Ascending aorta (tissue), 2 donors: ENCODE measurements at regions not wholly inside any gene's neighbourhood (a gene's known extent, or its start where the extent isn't known, plus 50 kb on each side); places are given as distances from the start of the nearest gene placed in this dataset.

Source experiments
- DNase-seq, 2 donors: peaks; one replicate each; pipeline ENCODE4 v3.0.0-alpha.2; 2019; ENCODE audit warnings: low spot score in 2 of 2
- H3K27ac ChIP-seq, 2 donors: fragments of 200-600 bp; sonication (generic); one replicate each; pipeline ENCODE4 v1.5.1; 2016 to 2017; ENCODE audit warnings: mild to moderate bottlenecking in 1 of 2
- H3K27me3 ChIP-seq: fragments of 200-600 bp; sonication (generic); one replicate; pipeline ENCODE4 v1.5.1; 2017
- H3K36me3 ChIP-seq, 2 donors: fragments of 200-600 bp; sonication (generic); one replicate each; pipeline ENCODE4 v1.5.1; 2016
- H3K4me1 ChIP-seq, 2 donors: fragments of 200-600 bp; sonication (generic); one replicate each; pipeline ENCODE4 v1.5.1; 2016 to 2017; ENCODE audit warnings: mild to moderate bottlenecking in 1 of 2
- H3K4me3 ChIP-seq, 2 donors: fragments of 200-600 bp; sonication (generic); one replicate each; pipeline ENCODE4 v1.5.1; 2016 to 2017; ENCODE audit warnings: mild to moderate bottlenecking in 1 of 2
- H3K9me3 ChIP-seq, 2 donors: fragments of 200-600 bp; sonication (generic); one replicate each; pipeline ENCODE4 v1.5.1; 2016
- CTCF ChIP-seq, 3 experiments: fragments of 200-600 bp in 2 of 3; fragments of 450-650 bp in 1 of 3; sonication (generic) in 2 of 3; IDR thresholded peaks; one replicate each; pipeline ENCODE4 v1.5.1; 2016 to 2019; ENCODE audit warnings: antibody characterized with exemption in 3 of 3, mild to moderate bottlenecking in 1 of 3, moderate library complexity in 1 of 3
- intact Hi-C: fragments of 100-400 bp; cut with DNase I; formaldehyde crosslinking; loops from one replicate; pipeline ENCODE4 v1.15.1; 2023

GRCh38 chr2:45273412-45274249, 264.4 kb upstream of the SIX2 start:
- TF ChIP-seq CTCF (IDR thresholded peaks at IDR 0.05) = no peak
- Histone ChIP-seq H3K27ac (peak overlapping the region; percentile 73 to 80), H3K9me3 (no peaks in the 10 kb centered on the region), H3K27me3 (no peaks in the 10 kb centered on the region), H3K4me1 (peaks cover 9 to 31% of the 10 kb centered on the region in 2 donors), H3K36me3 (no peaks in the 10 kb centered on the region), H3K4me3 (no peak overlapping the region)
- intact Hi-C loops = loop anchor here (2.0 kb wide), 1 partner anchor 31 kb away; no protein-coding TSS in a partner anchor
- no peak for DNase-seq

- H3K4me3 ChIP-seq = no peak overlapping the region
- no peaks in the 10 kb centered on the region for H3K36me3 ChIP-seq
- TF ChIP-seq CTCF (IDR thresholded peaks at IDR 0.05) = no peak
- intact Hi-C loops = no loop called here
- DNase-seq = no peak
- peaks cover 8 to 26% of the 10 kb centered on the region in 2 donors for H3K4me1 ChIP-seq
- no peak overlapping the region for H3K27ac ChIP-seq
- H3K9me3 ChIP-seq = no peaks in the 10 kb centered on the region
- H3K27me3 ChIP-seq = no peaks in the 10 kb centered on the region
These were observed 263.5 kb upstream of the SIX2 start for GRCh38 chr2:45272549-45273265.

- DNase-seq = no peak
- Histone ChIP-seq H3K36me3 (no peaks in the 10 kb centered on the region), H3K4me1 (peaks cover 0 to under 1% of the 10 kb centered on the region in 2 donors), H3K27ac (no peak overlapping the region), H3K4me3 (no peak overlapping the region), H3K27me3 (no peaks in the 10 kb centered on the region), H3K9me3 (no peaks in the 10 kb centered on the region)
- TF ChIP-seq CTCF (IDR thresholded peaks at IDR 0.05) = no peak
- intact Hi-C loops = no loop called here
These were observed 260.0 kb upstream of the SIX2 start for GRCh38 chr2:45269149-45269793.

- H3K9me3 ChIP-seq = no peaks in the 10 kb centered on the region
- no peak overlapping the region for H3K27ac ChIP-seq
- intact Hi-C loops = no loop called here
- no peak for DNase-seq
- TF ChIP-seq CTCF (IDR thresholded peaks at IDR 0.05) = no peak
- H3K4me1 ChIP-seq = no peaks in the 10 kb centered on the region
- no peak overlapping the region for H3K4me3 ChIP-seq
- H3K36me3 ChIP-seq = no peaks in the 10 kb centered on the region
- no peaks in the 10 kb centered on the region for H3K27me3 ChIP-seq
These were observed 259.4 kb upstream of the SIX2 start for GRCh38 chr2:45268631-45269030.

- no peak for DNase-seq
- intact Hi-C loops = no loop called here
- Histone ChIP-seq H3K27me3 (no peaks in the 10 kb centered on the region), H3K4me1 (no peaks in the 10 kb centered on the region), H3K9me3 (no peaks in the 10 kb centered on the region), H3K27ac (no peak overlapping the region), H3K4me3 (no peak overlapping the region), H3K36me3 (no peaks in the 10 kb centered on the region)
- no peak for TF ChIP-seq CTCF (IDR thresholded peaks at IDR 0.05)
These were observed 258.0 kb upstream of the SIX2 start for GRCh38 chr2:45267062-45267792.
